Trophoblast cell (in vitro differentiated cells and primary cell): ENCODE measurements at regions not wholly inside any gene's neighbourhood (a gene's known extent, or its start where the extent isn't known, plus 50 kb on each side); places are given as distances from the start of the nearest gene placed in this dataset.
A peak's percentile ranks its signal among the peaks of the same experiment; 100 is the strongest.

Experiments
- DNase-seq, 2 donors: peaks; one replicate each; pipeline ENCODE4 v3.0.0-alpha.2; 2016
- H2AFZ ChIP-seq: 2 replicates; pipeline ENCODE4 v1.6.1; 2013; ENCODE audit warnings: low read length, moderate library complexity, mild to moderate bottlenecking; ENCODE audit not compliant: insufficient read depth, poor library complexity
- H2AK5ac ChIP-seq: 2 replicates; pipeline ENCODE4 v1.6.1; 2013; ENCODE audit warnings: mild to moderate bottlenecking, low read length
- H2BK120ac ChIP-seq: 2 replicates; pipeline ENCODE4 v1.6.1; 2013; ENCODE audit warnings: low read length, mild to moderate bottlenecking, moderate library complexity; ENCODE audit not compliant: insufficient read depth, poor library complexity
- H2BK12ac ChIP-seq: 2 replicates; pipeline ENCODE4 v1.6.1; 2013; ENCODE audit warnings: mild to moderate bottlenecking, low read length, moderate library complexity
- H2BK5ac ChIP-seq: 2 replicates; pipeline ENCODE4 v1.6.1; 2013; ENCODE audit warnings: low read length, low read depth, moderate library complexity, mild to moderate bottlenecking; ENCODE audit not compliant: poor library complexity
- H3K14ac ChIP-seq: 2 replicates; pipeline ENCODE4 v1.6.1; 2013; ENCODE audit warnings: mild to moderate bottlenecking, low read length
- H3K18ac ChIP-seq: 2 replicates; pipeline ENCODE4 v1.6.1; 2013; ENCODE audit warnings: mild to moderate bottlenecking, low read length
- H3K23ac ChIP-seq: 2 replicates; pipeline ENCODE4 v1.6.1; 2013; ENCODE audit warnings: low read length
- H3K27ac ChIP-seq: 2 replicates; pipeline ENCODE4 v1.5.1; 2013; ENCODE audit warnings: low read depth, mild to moderate bottlenecking, inconsistent platforms, low read length, moderate library complexity
- H3K27me3 ChIP-seq: 2 replicates; pipeline ENCODE4 v1.6.1; 2013; ENCODE audit warnings: inconsistent platforms, mild to moderate bottlenecking, low read length, moderate library complexity; ENCODE audit not compliant: insufficient read depth
- H3K36me3 ChIP-seq, 2 experiments: 1 replicate in 1 of 2; 2 replicates in 1 of 2; pipeline ENCODE4 v1.6.1; 2013; ENCODE audit warnings: low read length in 2 of 2, mild to moderate bottlenecking in 2 of 2, moderate library complexity in 1 of 2; ENCODE audit not compliant: insufficient read depth in 2 of 2, control insufficient read depth in 1 of 2
- H3K4ac ChIP-seq: 2 replicates; pipeline ENCODE4 v1.6.1; 2013; ENCODE audit warnings: low read depth, mild to moderate bottlenecking, low read length, moderate library complexity
- H3K4me1 ChIP-seq, 2 experiments: 1 replicate in 1 of 2; 2 replicates in 1 of 2; pipeline ENCODE4 v1.6.1; 2013; ENCODE audit warnings: low read length in 2 of 2, mild to moderate bottlenecking in 2 of 2, moderate library complexity in 1 of 2; ENCODE audit not compliant: insufficient read depth in 2 of 2, control insufficient read depth in 1 of 2
- H3K4me2 ChIP-seq: 2 replicates; pipeline ENCODE4 v1.6.1; 2013; ENCODE audit warnings: inconsistent platforms, mild to moderate bottlenecking, low read length, moderate library complexity
- H3K4me3 ChIP-seq: 2 replicates; pipeline ENCODE4 v1.5.1; 2013; ENCODE audit warnings: mild to moderate bottlenecking, low read depth, low read length, inconsistent platforms
- H3K79me1 ChIP-seq: one replicate; pipeline ENCODE4 v1.6.1; 2013; ENCODE audit warnings: low read length
- H3K79me2 ChIP-seq: 2 replicates; pipeline ENCODE4 v1.6.1; 2013; ENCODE audit warnings: low read length, mild to moderate bottlenecking; ENCODE audit not compliant: control insufficient read depth, insufficient read depth, poor library complexity
- H3K9ac ChIP-seq: 2 replicates; pipeline ENCODE4 v1.6.1; 2013; ENCODE audit warnings: mild to moderate bottlenecking, low read length
- H3K9me3 ChIP-seq: 2 replicates; pipeline ENCODE4 v1.6.1; 2013; ENCODE audit warnings: low read depth, mild to moderate bottlenecking, control low read depth, inconsistent platforms, low read length; ENCODE audit not compliant: insufficient read depth
- H4K12ac ChIP-seq: 2 replicates; pipeline ENCODE4 v1.6.1; 2013; ENCODE audit warnings: low read depth, mild to moderate bottlenecking, low read length, moderate library complexity
- H4K8ac ChIP-seq: 2 replicates; pipeline ENCODE4 v1.6.1; 2013; ENCODE audit warnings: low read depth, mild to moderate bottlenecking, low read length, moderate library complexity
- H4K91ac ChIP-seq: one replicate; pipeline ENCODE4 v1.6.1; 2013; ENCODE audit warnings: low read depth, mild to moderate bottlenecking, low read length, moderate library complexity
- WGBS: extraction: QIAGEN DNeasy Blood & Tissue Kit; methylation state at CpG from one replicate; pipeline ENCODE4 v1.1.7; 2013; ENCODE audit warnings: missing lambda C conversion rate; ENCODE audit not compliant: insufficient read length, insufficient coverage; ENCODE audit errors: extremely low coverage; 5-methylcytosine and 5-hydroxymethylcytosine counted together

GRCh38 chr6:147122823-147123222 lies 81.4 kb upstream of the STXBP5 start:
- no peaks in the 10 kb centered on the region for H3K79me2 ChIP-seq
- no peak overlapping the region for H3K4me3 ChIP-seq
- H3K36me3 ChIP-seq, result no peaks in the 10 kb centered on the region
- no peaks in the 10 kb centered on the region for H3K79me1 ChIP-seq
- H3K4ac ChIP-seq, result no peak overlapping the region
- no peak overlapping the region for H4K91ac ChIP-seq
- no peak overlapping the region for H3K18ac ChIP-seq
- H2AFZ ChIP-seq, result no peak overlapping the region
- H3K14ac ChIP-seq, result no peak overlapping the region
- H3K23ac ChIP-seq, result no peak overlapping the region
- H3K9me3 ChIP-seq, result no peaks in the 10 kb centered on the region
- H3K4me1 ChIP-seq, result no peaks in the 10 kb centered on the region
- H4K8ac ChIP-seq, result no peak overlapping the region
- no peaks in the 10 kb centered on the region for H3K27me3 ChIP-seq
- WGBS, result no CpG with 5 or more reads among the region's 1 CpG
- H3K4me2 ChIP-seq, result no peak overlapping the region
- H2AK5ac ChIP-seq, result no peak overlapping the region
- DNase-seq, result no peak
- no peak overlapping the region for H3K27ac ChIP-seq
- H2BK120ac ChIP-seq, result no peak overlapping the region
- H2BK5ac ChIP-seq, result no peak overlapping the region
- no peak overlapping the region for H3K9ac ChIP-seq
- no peak overlapping the region for H2BK12ac ChIP-seq
- no peak overlapping the region for H4K12ac ChIP-seq

DNA sequence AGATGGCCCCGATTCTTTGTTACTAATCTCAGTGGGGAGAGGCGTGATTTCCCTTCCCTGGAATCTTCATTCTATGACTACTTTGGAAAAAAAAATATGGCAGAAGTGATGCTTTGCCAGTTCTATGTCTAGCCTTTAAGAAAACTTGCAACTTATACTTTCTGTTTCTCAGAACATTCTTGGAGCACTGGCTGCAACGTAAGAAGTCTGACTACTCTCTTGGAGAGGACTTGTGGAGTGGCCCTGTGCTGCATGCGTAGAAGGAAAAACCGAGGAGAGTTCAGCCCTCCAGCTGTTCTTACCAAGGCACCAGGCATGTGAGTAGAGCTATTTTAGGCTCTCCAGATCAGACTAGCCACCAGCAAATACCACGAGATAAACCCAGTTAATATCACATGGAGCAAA lies 77.6 kb upstream of the STXBP5 start:
- no CpG with 5 or more reads among the region's 6 CpGs for WGBS

GRCh38 chr6:147127587-147127986 lies 76.6 kb upstream of the STXBP5 start:
- H2BK120ac ChIP-seq, result no peak overlapping the region
- no peaks in the 10 kb centered on the region for H3K9me3 ChIP-seq
- H4K8ac ChIP-seq, result no peak overlapping the region
- no peak overlapping the region for H3K18ac ChIP-seq
- no peak overlapping the region for H4K91ac ChIP-seq
- no peaks in the 10 kb centered on the region for H3K36me3 ChIP-seq
- H3K4me2 ChIP-seq, result no peak overlapping the region
- WGBS, result no CpG with 5 or more reads among the region's 2 CpGs
- H3K79me2 ChIP-seq, result no peaks in the 10 kb centered on the region
- no peak overlapping the region for H3K4ac ChIP-seq
- H3K79me1 ChIP-seq, result no peaks in the 10 kb centered on the region
- no peak overlapping the region for H2AFZ ChIP-seq
- DNase-seq, result no peak
- no peak overlapping the region for H3K4me3 ChIP-seq
- H3K23ac ChIP-seq, result no peak overlapping the region
- H2BK12ac ChIP-seq, result no peak overlapping the region
- H3K4me1 ChIP-seq, result no peaks in the 10 kb centered on the region
- H2BK5ac ChIP-seq, result no peak overlapping the region
- no peak overlapping the region for H3K14ac ChIP-seq
- H2AK5ac ChIP-seq, result no peak overlapping the region
- H3K9ac ChIP-seq, result no peak overlapping the region
- no peak overlapping the region for H3K27ac ChIP-seq
- no peaks in the 10 kb centered on the region for H3K27me3 ChIP-seq
- no peak overlapping the region for H4K12ac ChIP-seq

More for the DNA sequence above, 77.6 kb upstream of the STXBP5 start:
- DNase-seq, result peak; percentile 82 to 84
- Histone ChIP-seq H3K27me3 (no peaks in the 10 kb centered on the region), H2BK120ac (no peak overlapping the region), H3K14ac (no peak overlapping the region), H3K36me3 (no peaks in the 10 kb centered on the region), H3K79me1 (no peaks in the 10 kb centered on the region), H3K27ac (no peak overlapping the region), H3K4me3 (no peak overlapping the region), H3K79me2 (no peaks in the 10 kb centered on the region), H3K9me3 (no peaks in the 10 kb centered on the region), H3K4me2 (no peak overlapping the region), H3K23ac (no peak overlapping the region), H2AFZ (no peak overlapping the region), H3K4me1 (no peaks in the 10 kb centered on the region), H4K91ac (no peak overlapping the region), H2AK5ac (no peak overlapping the region), H2BK5ac (no peak overlapping the region), H4K12ac (no peak overlapping the region), H3K4ac (no peak overlapping the region), H3K9ac (no peak overlapping the region), H2BK12ac (no peak overlapping the region), H3K18ac (no peak overlapping the region), H4K8ac (no peak overlapping the region)

- no peak overlapping the region for H4K12ac ChIP-seq
- H3K4me3 ChIP-seq, result no peak overlapping the region
- H3K79me1 ChIP-seq, result no peaks in the 10 kb centered on the region
- H3K4ac ChIP-seq, result no peak overlapping the region
- H3K23ac ChIP-seq, result no peak overlapping the region
- H4K91ac ChIP-seq, result no peak overlapping the region
- H3K4me2 ChIP-seq, result no peak overlapping the region
- no peak for DNase-seq
- H3K9me3 ChIP-seq, result no peaks in the 10 kb centered on the region
- no peaks in the 10 kb centered on the region for H3K79me2 ChIP-seq
- H3K27ac ChIP-seq, result no peak overlapping the region
- H2BK12ac ChIP-seq, result no peak overlapping the region
- H2AK5ac ChIP-seq, result no peak overlapping the region
- no peaks in the 10 kb centered on the region for H3K4me1 ChIP-seq
- H2BK120ac ChIP-seq, result no peak overlapping the region
- WGBS, result no CpG with 5 or more reads among the region's 2 CpGs
- no peak overlapping the region for H3K9ac ChIP-seq
- no peak overlapping the region for H2BK5ac ChIP-seq
- no peaks in the 10 kb centered on the region for H3K27me3 ChIP-seq
- no peaks in the 10 kb centered on the region for H3K36me3 ChIP-seq
- H2AFZ ChIP-seq, result no peak overlapping the region
- no peak overlapping the region for H4K8ac ChIP-seq
- H3K14ac ChIP-seq, result no peak overlapping the region
- H3K18ac ChIP-seq, result no peak overlapping the region
Observed at GRCh38 chr6:147128056-147128455, 76.2 kb upstream of the STXBP5 start.
